Type B pancreatic cell (in vitro differentiated cells): ENCODE measurements at regions not wholly inside any gene's neighbourhood (a gene's known extent, or its start where the extent isn't known, plus 50 kb on each side); places are given as distances from the start of the nearest gene placed in this dataset.

ENCODE experiments used
- DNase-seq: peaks from one replicate; pipeline ENCODE4 v3.0.0; 2021; ENCODE audit warnings: mixed read lengths; ENCODE audit not compliant: unreplicated experiment; ENCODE audit errors: extremely low spot score
- H3K27ac Mint-ChIP-seq: 2 replicates; pipeline ENCODE4 v1.8.0; 2021; ENCODE audit warnings: mild to moderate bottlenecking, mixed read lengths
- H3K27me3 Mint-ChIP-seq: 2 replicates; pipeline ENCODE4 v1.8.0; 2021; ENCODE audit warnings: mixed read lengths
- H3K36me3 Mint-ChIP-seq: 2 replicates; pipeline ENCODE4 v1.8.0; 2021; ENCODE audit warnings: mixed read lengths
- H3K4me1 Mint-ChIP-seq: one replicate; pipeline ENCODE4 v1.8.0; 2021; ENCODE audit warnings: mixed read lengths; ENCODE audit not compliant: unreplicated experiment
- H3K4me3 Mint-ChIP-seq: 2 replicates; pipeline ENCODE4 v1.8.0; 2021; ENCODE audit warnings: mild to moderate bottlenecking, mixed read lengths
- H3K9me3 Mint-ChIP-seq: 2 replicates; pipeline ENCODE4 v1.8.0; 2021; ENCODE audit warnings: mixed read lengths
- CTCF ChIP-seq: fragments of 200-600 bp; sonication (generic); conservative IDR thresholded peaks from 2 replicates; pipeline ENCODE4 v1.5.0; 2021; ENCODE audit warnings: antibody characterized with exemption, mild to moderate bottlenecking

GRCh38 chr5:17042041-17042440 is 106.0 kb upstream of the MYO10 start:
- DNase-seq, result no peak
- Mint-ChIP-seq H3K4me1 (peaks cover 7% of the 10 kb centered on the region), H3K27ac (no peak overlapping the region), H3K4me3 (no peak overlapping the region), H3K36me3 (no peaks in the 10 kb centered on the region), H3K27me3 (no peaks in the 10 kb centered on the region), H3K9me3 (no peaks in the 10 kb centered on the region)
- no peak for TF ChIP-seq CTCF

DNA sequence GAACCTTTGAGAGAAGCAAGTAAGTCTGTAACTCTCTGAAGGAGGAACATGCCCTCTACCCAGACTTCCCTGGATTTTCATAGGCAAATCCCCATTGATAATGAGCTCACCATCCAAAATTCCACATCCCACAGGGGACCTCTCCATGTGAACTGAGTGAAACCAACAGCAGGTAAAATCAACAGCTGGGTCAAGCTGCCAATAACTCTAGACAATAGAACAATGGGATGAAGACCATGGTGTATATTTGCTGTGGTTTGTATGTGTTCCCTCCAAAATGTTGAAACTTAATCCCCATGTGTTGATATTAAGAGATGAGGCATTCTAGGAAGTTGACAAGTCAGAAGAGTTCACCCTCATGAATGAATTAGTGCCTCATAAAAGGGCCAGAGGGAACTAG is 110.2 kb upstream of the MYO10 start:
- no peak for TF ChIP-seq CTCF
- H3K4me1 Mint-ChIP-seq, result no peaks in the 10 kb centered on the region
- no peak overlapping the region for H3K27ac Mint-ChIP-seq
- no peak overlapping the region for H3K4me3 Mint-ChIP-seq
- H3K27me3 Mint-ChIP-seq, result no peaks in the 10 kb centered on the region
- DNase-seq, result no peak
- no peaks in the 10 kb centered on the region for H3K36me3 Mint-ChIP-seq
- no peaks in the 10 kb centered on the region for H3K9me3 Mint-ChIP-seq

DNA sequence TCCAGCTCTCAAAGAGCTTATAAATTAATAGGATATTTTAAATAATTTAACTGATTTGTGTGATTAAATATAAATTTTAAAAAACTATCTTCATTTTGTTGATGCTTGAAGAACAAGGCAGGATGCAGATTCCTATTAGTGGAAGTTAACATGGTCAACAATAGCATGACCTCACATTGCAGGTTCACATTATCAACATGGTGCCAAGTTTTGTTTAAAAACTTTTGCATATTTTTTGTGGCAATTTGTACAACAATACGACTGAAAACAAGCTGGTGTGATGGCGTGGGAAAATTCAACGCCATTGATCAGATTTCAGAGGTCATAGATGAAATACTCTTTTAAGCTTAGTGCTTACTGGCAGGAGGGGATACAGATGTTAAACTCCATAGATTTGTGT is 114.1 kb upstream of the MYO10 start:
- no peaks in the 10 kb centered on the region for H3K27me3 Mint-ChIP-seq
- no peak overlapping the region for H3K27ac Mint-ChIP-seq
- no peaks in the 10 kb centered on the region for H3K9me3 Mint-ChIP-seq
- H3K36me3 Mint-ChIP-seq, result no peaks in the 10 kb centered on the region
- H3K4me3 Mint-ChIP-seq, result no peak overlapping the region
- DNase-seq, result no peak
- TF ChIP-seq CTCF, result no peak
- no peaks in the 10 kb centered on the region for H3K4me1 Mint-ChIP-seq

GRCh38 chr5:17054911-17055310 is 118.8 kb upstream of the MYO10 start:
- Mint-ChIP-seq H3K9me3 (peaks cover 3% of the 10 kb centered on the region), H3K4me3 (no peak overlapping the region), H3K27me3 (no peaks in the 10 kb centered on the region), H3K36me3 (no peaks in the 10 kb centered on the region), H3K4me1 (peaks cover 10% of the 10 kb centered on the region), H3K27ac (no peak overlapping the region)
- no peak for TF ChIP-seq CTCF
- DNase-seq, result no peak

DNA sequence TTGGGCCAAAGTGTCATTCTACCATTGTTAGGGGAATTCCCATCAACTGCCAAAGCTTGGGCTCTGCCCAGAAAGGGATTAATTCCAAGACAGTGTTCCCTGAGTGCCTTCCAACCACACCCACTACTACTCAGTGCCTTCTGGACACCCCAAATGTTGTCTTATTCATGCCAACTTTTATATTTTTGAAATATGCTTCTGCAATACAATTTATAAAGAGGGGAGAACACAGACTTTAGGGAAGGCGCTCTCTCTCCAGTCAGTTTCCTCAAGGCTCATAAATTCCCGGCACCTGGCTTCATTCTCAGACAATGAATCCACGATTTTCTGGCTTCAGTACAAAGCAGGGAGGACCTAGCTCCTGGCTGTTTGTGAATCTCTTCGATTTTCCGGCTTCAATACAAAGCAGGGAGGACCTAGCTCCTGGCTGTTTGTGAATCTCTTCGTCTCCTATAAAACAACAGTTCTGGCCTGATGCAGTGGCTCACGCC is 120.1 kb upstream of the MYO10 start:
- TF ChIP-seq CTCF, result no peak
- no peak overlapping the region for H3K27ac Mint-ChIP-seq
- H3K4me1 Mint-ChIP-seq, result peaks cover 10% of the 10 kb centered on the region
- no peak for DNase-seq
- H3K36me3 Mint-ChIP-seq, result no peaks in the 10 kb centered on the region
- no peaks in the 10 kb centered on the region for H3K27me3 Mint-ChIP-seq
- peaks cover 3% of the 10 kb centered on the region for H3K9me3 Mint-ChIP-seq
- no peak overlapping the region for H3K4me3 Mint-ChIP-seq

DNA sequence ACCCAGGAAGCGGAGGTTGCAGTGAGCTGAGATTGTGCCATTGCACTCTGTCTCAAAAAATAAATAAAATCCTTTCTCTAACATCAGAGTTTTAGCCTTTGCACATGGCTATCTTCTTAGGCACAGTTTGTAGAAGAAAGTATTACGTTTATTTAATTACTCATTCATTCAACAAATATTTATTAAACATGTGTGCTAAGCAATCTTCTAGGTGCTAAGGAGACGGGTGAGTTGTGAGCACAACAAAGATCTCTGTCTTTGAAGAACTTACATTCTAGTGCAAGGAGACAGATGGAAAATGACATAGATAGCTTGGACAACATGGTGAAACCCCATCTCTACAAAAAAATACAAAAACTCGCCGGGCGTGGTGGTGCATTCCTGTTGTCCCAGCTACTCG is 122.3 kb upstream of the MYO10 start:
- H3K4me3 Mint-ChIP-seq, result no peak overlapping the region
- TF ChIP-seq CTCF, result no peak
- no peaks in the 10 kb centered on the region for H3K36me3 Mint-ChIP-seq
- peaks cover 10% of the 10 kb centered on the region for H3K4me1 Mint-ChIP-seq
- no peak for DNase-seq
- no peaks in the 10 kb centered on the region for H3K27me3 Mint-ChIP-seq
- H3K9me3 Mint-ChIP-seq, result peaks cover 3% of the 10 kb centered on the region
- H3K27ac Mint-ChIP-seq, result no peak overlapping the region
